T-cell (primary cell): ENCODE measurements at regions not wholly inside any gene's neighbourhood (a gene's known extent, or its start where the extent isn't known, plus 50 kb on each side); places are given as distances from the start of the nearest gene placed in this dataset.
"Not testable (repeated sequence)": the region's sequence is repeated elsewhere in the genome, so short reads cannot be mapped to it uniquely, and the experiment has no call there.

ENCODE experiments used
- ATAC-seq, 4 experiments: fragments of 200-7000 bp in 3 of 4; fragments of 150-1000 bp in 1 of 4; cut with Tn5 transposase; replicated peaks in 1 of 4; 1 replicate in 3 of 4; 2 replicates in 1 of 4; pipeline ENCODE4 v1.10.0; 2021; ENCODE audit warnings: moderate library complexity in 3 of 4, mild to moderate bottlenecking in 2 of 4, moderate number of reproducible peaks in 1 of 4
- CTCF ChIA-PET, 2 donors: fragments of 300-600 bp; sonication (Branson Sonifier 250); formaldehyde crosslinking; loops; one replicate each; lab custom pipeline; 2022; ENCODE audit warnings: antibody characterized with exemption in 2 of 2; lab: Charles Lee
- POLR2A ChIA-PET, 2 donors: fragments of 300-600 bp; sonication (Branson Sonifier 250); formaldehyde crosslinking; loops; one replicate each; lab custom pipeline; 2022; ENCODE audit warnings: antibody characterized with exemption in 2 of 2; lab: Charles Lee
- DNase-seq, 35 experiments: peaks; one replicate each; pipeline versions ENCODE4 v3.0.0 to v3.0.0-alpha.2; 2013 to 2023
- H3K27ac ChIP-seq: one replicate; pipeline ENCODE4 v1.5.1; 2013; ENCODE audit warnings: low read length
- H3K27me3 ChIP-seq, 2 experiments: replicated peaks in 1 of 2; 1 replicate in 1 of 2; 2 replicates in 1 of 2; pipeline versions ENCODE4 v1.6.1 to v1.7.0; 2013; ENCODE audit warnings: low read length in 1 of 2, mixed read lengths in 1 of 2; ENCODE audit not compliant: control insufficient read depth in 2 of 2, insufficient read depth in 2 of 2; ENCODE audit errors: extremely low read depth in 1 of 2
- H3K36me3 ChIP-seq, 2 donors: 1 replicate in 1 of 2; 2 replicates in 1 of 2; pipeline versions ENCODE4 v1.6.1 to v1.7.0; 2013; ENCODE audit warnings: low read length in 1 of 2; ENCODE audit not compliant: control insufficient read depth in 2 of 2, insufficient read depth in 1 of 2; ENCODE audit errors: extremely low read depth in 1 of 2
- H3K4me1 ChIP-seq, 2 experiments: 1 replicate in 1 of 2; 2 replicates in 1 of 2; pipeline versions ENCODE4 v1.6.1 to v1.7.0; 2013; ENCODE audit warnings: low read length in 2 of 2, mixed read lengths in 1 of 2; ENCODE audit not compliant: insufficient read depth in 2 of 2, control insufficient read depth in 1 of 2; ENCODE audit errors: extremely low read depth in 1 of 2
- H3K4me3 ChIP-seq, 2 donors: 1 replicate in 1 of 2; 2 replicates in 1 of 2; pipeline versions ENCODE4 v1.5.1 to v1.7.0; 2013; ENCODE audit warnings: mild to moderate bottlenecking in 2 of 2, low read length in 1 of 2, moderate library complexity in 1 of 2; ENCODE audit not compliant: control insufficient read depth in 1 of 2; ENCODE audit errors: extremely low read depth in 1 of 2
- H3K9me3 ChIP-seq: 2 replicates; pipeline ENCODE4 v1.7.0; 2013
- H3K27ac Mint-ChIP-seq, 2 donors: one replicate each; pipeline ENCODE4 v1.8.0; 2020 to 2021; ENCODE audit warnings: mild to moderate bottlenecking in 2 of 2, mixed read lengths in 2 of 2
- H3K27me3 Mint-ChIP-seq, 2 donors: one replicate each; pipeline ENCODE4 v1.8.0; 2021 to 2022; ENCODE audit warnings: mixed read lengths in 2 of 2
- H3K36me3 Mint-ChIP-seq: one replicate; pipeline ENCODE4 v1.8.0; 2021; ENCODE audit warnings: mixed read lengths
- H3K4me1 Mint-ChIP-seq, 3 donors: one replicate each; pipeline ENCODE4 v1.8.0; 2020 to 2022; ENCODE audit warnings: mixed read lengths in 3 of 3, mild to moderate bottlenecking in 1 of 3
- H3K4me3 Mint-ChIP-seq, 3 donors: one replicate each; pipeline ENCODE4 v1.8.0; 2020 to 2022; ENCODE audit warnings: mild to moderate bottlenecking in 3 of 3, mixed read lengths in 3 of 3, moderate library complexity in 3 of 3
- H3K9me3 Mint-ChIP-seq, 3 donors: one replicate each; pipeline ENCODE4 v1.8.0; 2020 to 2022; ENCODE audit warnings: mixed read lengths in 3 of 3
- WGBS: methylation state at CpG from one replicate; pipeline ENCODE4 v1.1.5; 2013; ENCODE audit warnings: missing lambda C conversion rate; ENCODE audit not compliant: insufficient coverage; 5-methylcytosine and 5-hydroxymethylcytosine counted together

DNA sequence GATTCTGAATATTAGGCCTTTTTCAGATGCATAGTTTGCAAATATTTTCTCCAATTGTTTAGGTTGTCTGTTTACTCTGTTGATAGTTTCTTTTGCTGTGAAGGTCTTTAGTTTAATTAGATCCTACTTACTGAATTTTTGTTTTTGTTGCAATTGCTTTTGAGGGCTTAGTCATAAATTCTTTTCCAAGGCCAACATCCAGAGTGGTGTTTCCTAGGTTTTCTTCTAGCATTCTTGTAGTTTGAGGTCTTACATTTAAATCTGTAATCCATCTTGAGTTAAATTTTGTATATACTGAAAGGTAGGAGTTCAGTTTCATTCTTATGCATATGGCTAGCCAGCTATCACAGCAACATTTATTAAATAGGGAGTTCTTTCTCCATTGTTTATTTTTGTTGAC is 404.8 kb downstream of the LNPK start:
- Histone ChIP-seq H3K9me3 (no peaks in the 10 kb centered on the region), H3K4me3 (no peak overlapping the region), H3K27me3 (no peaks in the 10 kb centered on the region), H3K4me1 (no peaks in the 10 kb centered on the region), H3K36me3 (no peaks in the 10 kb centered on the region), H3K27ac (no peak overlapping the region)
- peaks cover 0 to 2% (median 0%) of the 10 kb centered on the region in 3 donors for H3K9me3 Mint-ChIP-seq
- no peaks in the 10 kb centered on the region for H3K27me3 Mint-ChIP-seq
- H3K4me1 Mint-ChIP-seq, result no peaks in the 10 kb centered on the region
- H3K27ac Mint-ChIP-seq, result no peak overlapping the region
- DNase-seq, result no peak
- POLR2A ChIA-PET, result interaction anchor here in 1 of 2 donors (0.7 kb wide), 1 partner anchor 77 kb away, joined by 6 read pairs; no protein-coding TSS in a partner anchor
- ATAC-seq, result no peak
- H3K4me3 Mint-ChIP-seq, result no peak overlapping the region
- CTCF ChIA-PET, result no interaction called here
- H3K36me3 Mint-ChIP-seq, result no peaks in the 10 kb centered on the region

DNA sequence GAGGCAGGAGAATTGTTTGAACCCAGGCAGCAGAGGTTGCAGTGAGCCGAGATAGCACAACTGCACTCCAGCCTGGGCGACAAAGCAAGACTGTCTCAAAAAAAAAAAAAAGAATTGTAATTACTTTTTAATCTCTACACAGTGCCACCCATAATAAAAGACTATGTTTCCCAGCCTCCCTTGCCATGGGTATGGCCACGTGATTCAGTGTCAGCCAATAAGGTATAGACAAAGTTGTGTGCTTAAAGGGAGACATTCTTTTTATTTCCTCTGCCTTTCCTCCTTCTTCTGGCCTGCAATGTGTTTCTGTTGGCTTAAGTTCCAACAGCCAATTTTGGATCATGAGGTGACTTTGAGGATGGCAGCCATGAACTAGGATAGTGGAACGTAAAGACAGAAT is 406.9 kb downstream of the LNPK start:
- ChIA-PET CTCF (no interaction called here), POLR2A (no interaction called here)
- no peak overlapping the region for H3K27ac Mint-ChIP-seq
- Histone ChIP-seq H3K36me3 (no peaks in the 10 kb centered on the region), H3K4me3 (no peak overlapping the region), H3K4me1 (no peaks in the 10 kb centered on the region), H3K27ac (no peak overlapping the region), H3K9me3 (no peaks in the 10 kb centered on the region), H3K27me3 (no peaks in the 10 kb centered on the region)
- WGBS, result 80% methylated on average over 1 of the region's 4 CpGs
- ATAC-seq, result no peak
- no peak overlapping the region for H3K4me3 Mint-ChIP-seq
- H3K27me3 Mint-ChIP-seq, result no peaks in the 10 kb centered on the region
- no peaks in the 10 kb centered on the region for H3K36me3 Mint-ChIP-seq
- peaks cover 0 to 2% (median 0%) of the 10 kb centered on the region in 3 donors for H3K9me3 Mint-ChIP-seq
- DNase-seq, result no peak
- no peaks in the 10 kb centered on the region for H3K4me1 Mint-ChIP-seq

DNA sequence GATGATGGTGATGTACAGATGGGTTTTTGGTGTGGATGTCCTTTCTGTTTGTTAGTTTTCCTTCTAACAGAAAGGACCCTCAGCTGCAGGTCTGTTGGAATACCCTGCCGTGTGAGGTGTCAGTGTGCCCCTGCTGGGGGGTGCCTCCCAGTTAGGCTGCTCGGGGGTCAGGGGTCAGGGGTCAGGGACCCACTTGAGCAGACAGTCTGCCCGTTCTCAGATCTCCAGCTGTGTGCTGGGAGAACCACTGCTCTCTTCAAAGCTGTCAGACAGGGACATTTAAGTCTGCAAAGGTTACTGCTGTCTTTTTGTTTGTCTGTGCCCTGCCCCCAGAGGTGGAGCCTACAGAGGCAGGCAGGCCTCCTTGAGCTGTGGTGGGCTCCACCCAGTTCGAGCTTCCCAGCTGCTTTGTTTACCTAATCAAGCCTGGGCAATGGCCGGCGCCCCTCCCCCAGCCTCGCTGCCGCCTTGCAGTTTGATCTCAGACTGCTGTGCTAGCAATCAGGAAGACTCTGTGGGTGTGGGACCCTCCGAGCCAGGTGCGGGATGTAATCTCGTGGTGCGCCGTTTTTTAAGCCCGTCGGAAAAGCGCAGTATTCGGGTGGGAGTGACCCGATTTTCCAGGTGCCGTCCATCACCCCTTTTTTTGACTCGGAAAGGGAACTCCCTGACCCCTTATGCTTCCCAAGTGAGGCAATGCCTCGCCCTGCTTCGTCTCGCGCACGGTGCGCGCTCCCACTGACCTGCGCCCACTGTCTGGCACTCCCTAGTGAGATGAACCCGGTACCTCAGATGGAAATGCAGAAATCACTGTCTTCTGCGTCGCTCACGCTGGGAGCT is 408.2 kb downstream of the LNPK start:
- H3K4me3 ChIP-seq, H3K4me1 Mint-ChIP-seq, ATAC-seq, H3K27me3 Mint-ChIP-seq, H3K36me3 ChIP-seq, H3K27ac Mint-ChIP-seq, H3K9me3 ChIP-seq, DNase-seq, H3K4me1 ChIP-seq, H3K9me3 Mint-ChIP-seq, POLR2A ChIA-PET, CTCF ChIA-PET, H3K27me3 ChIP-seq, H3K36me3 Mint-ChIP-seq, H3K4me3 Mint-ChIP-seq, H3K27ac ChIP-seq: not testable (repeated sequence)
- 85% methylated on average over 20 of the region's 32 CpGs for WGBS

DNA sequence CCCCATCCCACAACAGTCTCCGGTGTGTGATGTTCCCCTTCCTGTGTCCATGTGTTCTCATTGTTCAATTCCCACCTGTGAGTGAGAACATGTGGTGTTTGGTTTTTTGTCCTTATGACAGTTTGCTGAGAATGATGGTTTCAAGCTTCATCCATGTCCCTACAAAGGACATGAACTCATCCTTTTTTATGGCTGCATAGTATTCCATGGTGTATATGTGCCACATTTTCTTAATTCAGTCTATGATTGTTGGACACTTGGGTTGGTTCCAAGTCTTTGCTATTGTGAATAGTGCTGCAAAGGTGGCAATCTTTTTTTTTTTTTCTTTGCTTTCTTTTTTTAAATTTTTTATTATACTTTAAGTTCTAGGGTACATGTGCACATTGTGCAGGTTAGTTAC is 406.7 kb upstream of the ATP5MC3 start:
- H3K27ac ChIP-seq, H3K27me3 ChIP-seq, DNase-seq, H3K4me1 Mint-ChIP-seq, H3K4me3 Mint-ChIP-seq, H3K36me3 Mint-ChIP-seq, H3K4me3 ChIP-seq, ATAC-seq, H3K27ac Mint-ChIP-seq, H3K9me3 ChIP-seq, H3K4me1 ChIP-seq, H3K27me3 Mint-ChIP-seq, POLR2A ChIA-PET, H3K9me3 Mint-ChIP-seq, H3K36me3 ChIP-seq: not testable (repeated sequence)
- CTCF ChIA-PET, result interaction anchor here in 1 of 2 donors (0.7 kb wide), 1 partner anchor 50 kb away, joined by 3 read pairs; no protein-coding TSS in a partner anchor
- no CpG with 5 or more reads among the region's 1 CpG for WGBS

DNA sequence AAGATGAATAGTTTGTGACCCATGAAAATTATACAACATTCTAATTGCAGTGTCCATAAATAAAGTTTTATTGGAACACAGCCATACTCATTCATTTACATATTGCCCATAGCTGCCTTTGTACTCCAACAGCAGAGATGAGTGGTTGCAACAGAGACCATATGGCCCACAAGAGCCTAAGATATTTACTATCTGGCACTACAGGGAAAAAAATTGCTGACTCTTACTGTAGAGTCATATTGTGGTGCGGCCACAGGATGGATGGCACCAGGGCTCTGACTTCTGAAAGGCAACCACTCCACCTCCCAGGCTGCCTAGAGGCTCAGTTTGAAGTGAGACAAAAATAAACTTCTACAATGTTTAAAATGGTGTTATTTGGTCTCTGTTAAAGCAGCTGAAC is 404.0 kb upstream of the ATP5MC3 start:
- ChIA-PET CTCF (no interaction called here), POLR2A (no interaction called here)
- H3K9me3 ChIP-seq, result no peaks in the 10 kb centered on the region
- H3K36me3 ChIP-seq, result no peaks in the 10 kb centered on the region
- H3K4me1 ChIP-seq, result no peaks in the 10 kb centered on the region
- DNase-seq (no peak), ATAC-seq (no peak)
- no peaks in the 10 kb centered on the region for H3K4me1 Mint-ChIP-seq
- H3K36me3 Mint-ChIP-seq, result no peaks in the 10 kb centered on the region
- WGBS, result no CpG with 5 or more reads among the region's 1 CpG
- H3K9me3 Mint-ChIP-seq, result peaks cover 0 to 3% (median 0%) of the 10 kb centered on the region in 3 donors
- no peaks in the 10 kb centered on the region for H3K27me3 Mint-ChIP-seq
- no peak overlapping the region for H3K27ac Mint-ChIP-seq
- no peak overlapping the region for H3K4me3 ChIP-seq
- no peak overlapping the region for H3K4me3 Mint-ChIP-seq
- H3K27me3 ChIP-seq, result no peaks in the 10 kb centered on the region
- H3K27ac ChIP-seq, result no peak overlapping the region

DNA sequence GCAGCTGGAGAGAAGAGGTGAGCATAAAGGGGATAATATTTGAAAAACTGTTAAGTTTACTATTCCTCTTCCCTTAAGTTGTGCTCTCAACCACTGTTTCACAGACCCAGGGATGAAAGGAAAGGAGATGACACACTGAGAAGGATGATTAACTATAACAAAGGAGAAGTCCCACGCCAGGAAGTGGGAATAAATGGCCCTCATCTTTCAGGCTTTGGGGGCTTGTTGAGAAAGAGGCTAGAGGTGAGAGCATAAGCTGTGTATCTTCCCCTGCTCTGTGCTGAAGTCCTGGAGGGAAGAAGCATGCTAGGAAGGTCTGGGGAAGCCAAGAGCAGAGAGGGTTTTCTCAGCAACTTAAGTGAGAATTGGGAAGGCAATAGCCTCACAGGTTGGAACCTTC is 399.1 kb upstream of the ATP5MC3 start:
- CTCF ChIA-PET, result no interaction called here
- ATAC-seq, result no peak
- Histone ChIP-seq H3K4me1 (peaks cover 0 to 5% of the 10 kb centered on the region in 2 experiments), H3K4me3 (no peak overlapping the region), H3K36me3 (no peaks in the 10 kb centered on the region), H3K9me3 (no peaks in the 10 kb centered on the region), H3K27ac (no peak overlapping the region), H3K27me3 (peaks cover 0 to 5% of the 10 kb centered on the region in 2 experiments)
- H3K36me3 Mint-ChIP-seq, result no peaks in the 10 kb centered on the region
- peaks cover 6 to 10% of the 10 kb centered on the region in 2 donors for H3K27me3 Mint-ChIP-seq
- whole genome bisulfite sequencing, result no CpG with 5 or more reads among the region's 1 CpG
- H3K27ac Mint-ChIP-seq, result no peak overlapping the region
- H3K9me3 Mint-ChIP-seq, result peaks cover 0 to under 1% (median 0%) of the 10 kb centered on the region in 3 donors
- DNase-seq, result no peak
- H3K4me3 Mint-ChIP-seq, result no peak overlapping the region
- peaks cover 5% of the 10 kb centered on the region in 3 donors for H3K4me1 Mint-ChIP-seq
- POLR2A ChIA-PET, result no interaction called here
